IMR-90 (cell line): ENCODE measurements at regions not wholly inside any gene's neighbourhood (a gene's known extent, or its start where the extent isn't known, plus 50 kb on each side); places are given as distances from the start of the nearest gene placed in this dataset.

Source experiments
- ATAC-seq: fragments of 200-7000 bp; cut with Tn5 transposase; 2 replicates; pipeline ENCODE4 v1.9.1; 2020; ENCODE audit warnings: low read depth, mild to moderate bottlenecking, moderate library complexity
- BruUV-seq: library from RNA; stranded (reverse); fragments of 400-500 nt; replicated peaks from 2 replicates; lab custom pipeline; 2021; lab: Mats Ljungman, UMichigan
- CTCF ChIA-PET: fragments of 300-600 bp; formaldehyde crosslinking; extraction: SDS; loops from one replicate; lab custom pipeline; 2021; ENCODE audit warnings: antibody characterized with exemption; lab: Yijun Ruan, JAX
- POLR2A ChIA-PET: fragments of 300-600 bp; sonication (Branson Sonifier 250); formaldehyde crosslinking; loops from one replicate; lab custom pipeline; 2022; ENCODE audit warnings: antibody characterized with exemption; ENCODE audit not compliant: unreplicated experiment; lab: Charles Lee
- DNase-seq: peaks from one replicate; pipeline ENCODE4 v3.0.0; 2013
- H2AFZ ChIP-seq: replicated peaks from 2 replicates; pipeline ENCODE3; 2013; ENCODE audit warnings: low read length, mild to moderate bottlenecking; ENCODE audit not compliant: poor library complexity
- H2AK5ac ChIP-seq: 2 replicates; pipeline ENCODE4 v1.6.1; 2013; ENCODE audit warnings: low read depth, low read length, inconsistent platforms
- H2AK9ac ChIP-seq: replicated peaks from 2 replicates; pipeline ENCODE3; 2013; ENCODE audit warnings: mild to moderate bottlenecking, low read depth, low read length, moderate library complexity; ENCODE audit not compliant: poor library complexity
- H2BK120ac ChIP-seq: 2 replicates; pipeline ENCODE4 v1.6.1; 2013; ENCODE audit warnings: low read depth, low read length, inconsistent platforms
- H2BK15ac ChIP-seq: 3 replicates; pipeline ENCODE4 v1.6.1; 2013; ENCODE audit warnings: low read depth, low read length, inconsistent platforms
- H2BK20ac ChIP-seq: 2 replicates; pipeline ENCODE4 v1.6.1; 2013; ENCODE audit warnings: low read depth, mild to moderate bottlenecking, inconsistent platforms, low read length, moderate library complexity
- H2BK5ac ChIP-seq: 2 replicates; pipeline ENCODE4 v1.6.1; 2013; ENCODE audit warnings: mild to moderate bottlenecking, low read depth, low read length, inconsistent platforms; ENCODE audit not compliant: poor library complexity, severe bottlenecking
- H3K14ac ChIP-seq: replicated peaks from 2 replicates; pipeline ENCODE4 v1.6.1; 2013; ENCODE audit warnings: low read depth, low read length, inconsistent platforms
- H3K18ac ChIP-seq: 2 replicates; pipeline ENCODE4 v1.6.1; 2013; ENCODE audit warnings: low read depth, low read length, control low read depth
- H3K23ac ChIP-seq: 2 replicates; pipeline ENCODE4 v1.6.1; 2013; ENCODE audit warnings: low read depth, low read length, inconsistent platforms
- H3K27ac ChIP-seq: 2 replicates; pipeline ENCODE4 v1.5.1; 2013; ENCODE audit warnings: mild to moderate bottlenecking, control low read depth, low read length; ENCODE audit not compliant: insufficient read depth
- H3K27me3 ChIP-seq: 2 replicates; pipeline ENCODE4 v1.6.1; 2013; ENCODE audit warnings: low read length; ENCODE audit not compliant: control insufficient read depth, insufficient read depth
- H3K36me3 ChIP-seq: 2 replicates; pipeline ENCODE4 v1.6.1; 2013; ENCODE audit warnings: low read length, mixed read lengths; ENCODE audit not compliant: control insufficient read depth, insufficient read depth
- H3K4ac ChIP-seq: 2 replicates; pipeline ENCODE4 v1.6.1; 2013; ENCODE audit warnings: low read depth, low read length, inconsistent platforms
- H3K4me1 ChIP-seq: 2 replicates; pipeline ENCODE4 v1.6.1; 2013; ENCODE audit warnings: low read length, mixed read lengths; ENCODE audit not compliant: control insufficient read depth, insufficient read depth
- H3K4me2 ChIP-seq: 2 replicates; pipeline ENCODE4 v1.6.1; 2013; ENCODE audit warnings: low read depth, mild to moderate bottlenecking, control low read depth, low read length, moderate library complexity
- H3K4me3 ChIP-seq: 2 replicates; pipeline ENCODE4 v1.5.1; 2013; ENCODE audit warnings: low read depth, mild to moderate bottlenecking, control low read depth, low read length, moderate library complexity; ENCODE audit not compliant: insufficient read depth
- H3K56ac ChIP-seq: 2 replicates; pipeline ENCODE4 v1.6.1; 2013; ENCODE audit warnings: low read length, inconsistent platforms; ENCODE audit not compliant: insufficient read depth; ENCODE audit errors: extremely low read depth
- H3K79me1 ChIP-seq, 2 experiments: 2 replicates each; pipeline ENCODE4 v1.6.1; 2013; ENCODE audit warnings: low read length in 2 of 2, inconsistent platforms in 1 of 2, low read depth in 1 of 2
- H3K9ac ChIP-seq: 2 replicates; pipeline ENCODE4 v1.6.1; 2013; ENCODE audit warnings: low read depth, low read length, control low read depth
- H3K9me1 ChIP-seq: 2 replicates; pipeline ENCODE4 v1.6.1; 2013; ENCODE audit warnings: low read length, inconsistent platforms; ENCODE audit not compliant: insufficient read depth
- H3K9me3 ChIP-seq: 2 replicates; pipeline ENCODE4 v1.6.1; 2013; ENCODE audit warnings: low read length; ENCODE audit not compliant: control insufficient read depth, insufficient read depth
- H4K20me1 ChIP-seq: 2 replicates; pipeline ENCODE4 v1.6.1; 2013; ENCODE audit warnings: low read length, inconsistent platforms; ENCODE audit not compliant: insufficient read depth
- H4K5ac ChIP-seq: 2 replicates; pipeline ENCODE4 v1.6.1; 2013; ENCODE audit warnings: mild to moderate bottlenecking, low read depth, low read length, control low read depth
- H4K8ac ChIP-seq, 2 experiments: 2 replicates each; pipeline ENCODE4 v1.6.1; 2013; ENCODE audit warnings: low read depth in 2 of 2, low read length in 2 of 2, control low read depth in 1 of 2, inconsistent platforms in 1 of 2
- H4K91ac ChIP-seq: 2 replicates; pipeline ENCODE4 v1.6.1; 2013; ENCODE audit warnings: low read depth, low read length, inconsistent platforms; ENCODE audit not compliant: insufficient read depth
- BHLHE40 ChIP-seq: fragments of 150-350 bp; IDR thresholded peaks from 2 replicates; pipeline ENCODE4 v1.6.1; 2016; ENCODE audit warnings: mild to moderate bottlenecking, low read depth, low read length
- CHD1 ChIP-seq: IDR thresholded peaks from 2 replicates; pipeline ENCODE4 v1.6.1; 2012; ENCODE audit warnings: low read depth, low read length, improper control_type of control experiment
- RAD21 ChIP-seq: IDR thresholded peaks from 2 replicates; pipeline ENCODE4 v1.6.1; 2012; ENCODE audit warnings: low read length, improper control_type of control experiment
- RCOR1 ChIP-seq: IDR thresholded peaks from 2 replicates; pipeline ENCODE4 v1.6.1; 2012; ENCODE audit warnings: mild to moderate bottlenecking, low read length, improper control_type of control experiment; ENCODE audit not compliant: insufficient replicate concordance
- RFX5 ChIP-seq: IDR thresholded peaks from 2 replicates; pipeline ENCODE4 v1.8.0; 2012; ENCODE audit warnings: low read depth, mild to moderate bottlenecking, low read length, moderate library complexity
- SMC3 ChIP-seq: fragments of 150-350 bp; IDR thresholded peaks from 2 replicates; pipeline ENCODE4 v1.6.1; 2016; ENCODE audit warnings: low read depth, mild to moderate bottlenecking, antibody characterized with exemption, low read length, moderate library complexity
- WGBS, 2 experiments: methylation state at CpG; one replicate each; pipeline versions ENCODE4 v1.1.5 to v1.1.7; 2013; ENCODE audit warnings: missing lambda C conversion rate in 2 of 2; ENCODE audit not compliant: insufficient read length in 1 of 2; ENCODE audit errors: extremely low coverage in 2 of 2; 5-methylcytosine and 5-hydroxymethylcytosine counted together
- dilution Hi-C: fragments of 300-500 bp; cut with HindIII; formaldehyde crosslinking; loops from one replicate; pipeline ENCODE4 v1.14.3; 2018; ENCODE audit warnings: low sequenced_read_pairs; ENCODE audit not compliant: unreplicated experiment
- in situ Hi-C: fragments of 300-500 bp; cut with MboI; formaldehyde crosslinking; loops from 3 replicates; pipeline ENCODE4 v1.14.3; 2019; ENCODE audit warnings: low sequenced_read_pairs, inconsistent platforms, mixed read lengths
- intact Hi-C: fragments of 100-400 bp; cut with micrococcal nuclease; formaldehyde crosslinking; loops from 2 replicates; pipeline ENCODE4 v1.10.0; 2022

- ATAC-seq = no peak
- peak overlapping the region; percentile 70 for H3K56ac ChIP-seq
- no peak overlapping the region for H3K9ac ChIP-seq
- peak overlapping the region; percentile 80 for H2AK5ac ChIP-seq
- H4K91ac ChIP-seq = peak overlapping the region; percentile 96
- no peak overlapping the region for H3K4me3 ChIP-seq
- dilution Hi-C loops = no loop called here
- peak overlapping the region; percentile 85 for H2BK15ac ChIP-seq
- peak overlapping the region; percentile 87 for H2BK120ac ChIP-seq
- no peak for DNase-seq
- no peaks in the 10 kb centered on the region for H3K79me1 ChIP-seq
- H3K23ac ChIP-seq = peak overlapping the region; percentile 19; the same call in 1 of the 2 replicates
- peak overlapping the region; percentile 84 for H2BK20ac ChIP-seq
- H3K14ac ChIP-seq = peak overlapping the region; percentile 59
- H4K20me1 ChIP-seq = no peaks in the 10 kb centered on the region
- no peaks in the 10 kb centered on the region for H3K27me3 ChIP-seq
- peak overlapping the region; percentile 65 to 79 for H4K8ac ChIP-seq
- in situ Hi-C loops = no loop called here
- peak overlapping the region; percentile 99 for H2BK5ac ChIP-seq
- no peak overlapping the region for H2AFZ ChIP-seq
- peak overlapping the region; percentile 89 for H4K5ac ChIP-seq
- ChIA-PET POLR2A (no interaction called here), CTCF (no interaction called here)
- H2AK9ac ChIP-seq = peak overlapping the region; percentile 13
- H3K4me1 ChIP-seq = peaks cover 18% of the 10 kb centered on the region
- TF ChIP-seq BHLHE40 = no peak
- TF ChIP-seq RCOR1 = no peak
- no peak for TF ChIP-seq CHD1
- no peak for TF ChIP-seq RAD21
- no peak for TF ChIP-seq SMC3
- no peak for TF ChIP-seq RFX5
- no peak overlapping the region for H3K4me2 ChIP-seq
- no TSS peak for BruUV-seq
- H3K4ac ChIP-seq = peak overlapping the region; percentile 81
- no CpG with 5 or more reads among the region's 1 CpG for WGBS, 2 experiments
- peak overlapping the region; percentile 77; the same call in 1 of the 2 replicates for H3K27ac ChIP-seq
- peaks cover 13% of the 10 kb centered on the region for H3K9me1 ChIP-seq
- H3K36me3 ChIP-seq = no peaks in the 10 kb centered on the region
- intact Hi-C loops = loop anchor here (5.0 to 10.0 kb wide), 7 partner anchors 51 to 871 kb away; no protein-coding TSS in a partner anchor
- H3K9me3 ChIP-seq = no peaks in the 10 kb centered on the region
- H3K18ac ChIP-seq = peak overlapping the region; percentile 91
These were observed 599.1 kb downstream of the SLC4A3 start for GRCh38 chr2:220226546-220226945.
